HCT116 (cell line): ENCODE measurements at regions not wholly inside any gene's neighbourhood (a gene's known extent, or its start where the extent isn't known, plus 50 kb on each side); places are given as distances from the start of the nearest gene placed in this dataset.

ENCODE experiments used
- ATAC-seq: fragments of 200-7000 bp; cut with Tn5 transposase; 2 replicates; pipeline ENCODE4 v1.9.1; 2020; ENCODE audit warnings: mild to moderate bottlenecking, moderate library complexity
- BruUV-seq: library from RNA; stranded (reverse); fragments of 400-500 nt; replicated peaks from 2 replicates; lab custom pipeline; 2021; lab: Mats Ljungman, UMichigan
- CTCF ChIA-PET: fragments of 300-600 bp; sonication (Branson Sonifier 250); formaldehyde crosslinking; loops from one replicate; lab custom pipeline; 2021; ENCODE audit warnings: antibody characterized with exemption; lab: Charles Lee
- POLR2A ChIA-PET: fragments of 300-600, 350-600 bp; sonication (Branson Sonifier 250); formaldehyde crosslinking; loops from one replicate; lab custom pipeline; 2021; ENCODE audit warnings: antibody characterized with exemption; lab: Charles Lee
- RAD21 ChIA-PET, 2 experiments: fragments of 300-600 bp; sonication (Branson Sonifier 250); formaldehyde crosslinking; loops; one replicate each; lab custom pipeline; 2023; ENCODE audit warnings: low total read pairs in 2 of 2; ENCODE audit not compliant: uncharacterized antibody in 2 of 2, unreplicated experiment in 2 of 2, low non-redundant PET in 1 of 2; lab: Charles Lee
- DNase-seq: peaks from one replicate; pipeline ENCODE4 v3.0.0-alpha.2; 2010; ENCODE audit warnings: low read depth, low spot score
- H2AFZ ChIP-seq: fragments of 200-600 bp; shearing (Covaris generic), sonication (generic); 2 replicates; pipeline ENCODE4 v1.6.1; 2017; ENCODE audit warnings: low read depth, mixed run types, mixed read lengths, antibody characterized with exemption, low read length; ENCODE audit not compliant: poor library complexity, severe bottlenecking
- H3K27ac ChIP-seq: 2 replicates; pipeline ENCODE4 v1.5.1; 2012; ENCODE audit warnings: low read depth, low read length
- H3K27me3 ChIP-seq: fragments of 200-600 bp; sonication (generic); 2 replicates; pipeline ENCODE4 v1.6.1; 2016; ENCODE audit warnings: mixed run types, low read length, mixed read lengths; ENCODE audit not compliant: insufficient read depth
- H3K36me3 ChIP-seq, 2 experiments: fragments of 200-500 bp in 1 of 2; fragments of 200-600 bp in 1 of 2; sonication (Bioruptor generic) in 1 of 2; sonication (generic) in 1 of 2; 2 replicates each; pipeline versions ENCODE4 v1.5.1 to v1.6.1; 2014 to 2016; ENCODE audit warnings: low read length in 2 of 2, inconsistent platforms in 1 of 2, mixed read lengths in 1 of 2, mixed run types in 1 of 2; ENCODE audit not compliant: insufficient read depth in 2 of 2, control insufficient read depth in 1 of 2
- H3K4me1 ChIP-seq, 2 experiments: fragments of 200-600 bp in 1 of 2; sonication (generic) in 1 of 2; 2 replicates each; pipeline versions ENCODE4 v1.5.1 to v1.6.1; 2012 to 2017; ENCODE audit warnings: low read length in 2 of 2, inconsistent platforms in 1 of 2, mild to moderate bottlenecking in 1 of 2, mixed read lengths in 1 of 2, mixed run types in 1 of 2, moderate library complexity in 1 of 2; ENCODE audit not compliant: insufficient read depth in 2 of 2, control insufficient read depth in 1 of 2
- H3K4me2 ChIP-seq: fragments of 200-600 bp; sonication (generic); 2 replicates; pipeline ENCODE4 v1.6.1; 2017; ENCODE audit warnings: mixed run types, low read length, mixed read lengths
- H3K4me3 ChIP-seq, 2 experiments: fragments of 200-600 bp in 1 of 2; sonication (generic) in 1 of 2; replicated peaks in 1 of 2; 2 replicates each; pipeline ENCODE4 v1.5.1; 2011 to 2016; ENCODE audit warnings: low read length in 2 of 2, control low read depth in 1 of 2, low read depth in 1 of 2, mild to moderate bottlenecking in 1 of 2, mixed read lengths in 1 of 2, mixed run types in 1 of 2
- H3K79me2 ChIP-seq: fragments of 200-600 bp; sonication (generic); 2 replicates; pipeline ENCODE4 v1.6.1; 2017; ENCODE audit warnings: mild to moderate bottlenecking, mixed run types, low read length, moderate library complexity, mixed read lengths; ENCODE audit not compliant: insufficient read depth
- H3K9ac ChIP-seq: fragments of 200-600 bp; sonication (generic); 2 replicates; pipeline ENCODE4 v1.6.1; 2016; ENCODE audit warnings: low read length, mixed read lengths
- H3K9me2 ChIP-seq: fragments of 200-600 bp; sonication (generic), shearing (Covaris generic); 2 replicates; pipeline ENCODE4 v1.6.1; 2017; ENCODE audit warnings: mixed run types, mild to moderate bottlenecking, moderate library complexity; ENCODE audit not compliant: insufficient read depth
- H3K9me3 ChIP-seq, 2 experiments: fragments of 200-500 bp in 1 of 2; fragments of 200-600 bp in 1 of 2; sonication (Bioruptor generic) in 1 of 2; sonication (generic) in 1 of 2; 2 replicates each; pipeline ENCODE4 v1.6.1; 2014 to 2017; ENCODE audit warnings: low read length in 2 of 2, mixed read lengths in 2 of 2, inconsistent platforms in 1 of 2, low read depth in 1 of 2, mild to moderate bottlenecking in 1 of 2, mixed run types in 1 of 2, moderate library complexity in 1 of 2; ENCODE audit not compliant: control insufficient read depth in 1 of 2, insufficient read depth in 1 of 2
- H4K20me1 ChIP-seq: fragments of 200-600 bp; sonication (generic), shearing (Covaris generic); 2 replicates; pipeline ENCODE4 v1.6.1; 2017; ENCODE audit warnings: mixed run types, mild to moderate bottlenecking, moderate library complexity; ENCODE audit not compliant: insufficient read depth
- CBX3 ChIP-seq: IDR thresholded peaks from 2 replicates; pipeline ENCODE4 v1.6.1; 2012; ENCODE audit warnings: low read depth
- EZH2phosphoT487 ChIP-seq: fragments of 200-600 bp; IDR thresholded peaks from 2 replicates; pipeline ENCODE4 v1.6.1; 2018; ENCODE audit warnings: antibody characterized with exemption, borderline replicate concordance
- FOSL1 ChIP-seq: IDR thresholded peaks from 2 replicates; pipeline ENCODE4 v1.6.1; 2012; ENCODE audit warnings: low read depth
- JUND ChIP-seq: IDR thresholded peaks from 2 replicates; pipeline ENCODE4 v1.6.1; 2012
- POLR2A ChIP-seq: IDR thresholded peaks from 2 replicates; pipeline ENCODE4 v1.7.0; 2011; ENCODE audit warnings: borderline replicate concordance; ENCODE audit not compliant: insufficient read depth, insufficient read length; ENCODE audit errors: extremely low read depth
- SRF ChIP-seq: IDR thresholded peaks from 2 replicates; pipeline ENCODE4 v1.6.1; 2012; ENCODE audit warnings: low read depth
- TCF7L2 ChIP-seq: IDR thresholded peaks from 2 replicates; pipeline ENCODE4 v1.7.0; 2011; ENCODE audit warnings: borderline replicate concordance, inconsistent platforms; ENCODE audit not compliant: insufficient read depth, insufficient read length; ENCODE audit errors: extremely low read depth
- ZBTB33 ChIP-seq: IDR thresholded peaks from 2 replicates; pipeline ENCODE4 v1.6.1; 2011; ENCODE audit warnings: mild to moderate bottlenecking, low read length, moderate library complexity; ENCODE audit not compliant: insufficient replicate concordance; ENCODE audit errors: extremely low read depth
- ZFX ChIP-seq: fragments of 450-650 bp; IDR thresholded peaks from 2 replicates; pipeline ENCODE4 v1.6.1; 2017
- intact Hi-C: fragments of 100-400 bp; cut with micrococcal nuclease; formaldehyde crosslinking; loops from 2 replicates; pipeline ENCODE4 v1.10.0; 2022
- TF ChIP-seq, protein P1 (sequence below): IDR thresholded peaks from 2 replicates; pipeline ENCODE4 v1.6.1; 2012; ENCODE audit warnings: low read depth

- no peak overlapping the region for H3K9ac ChIP-seq
- ChIA-PET RAD21 (no interaction called here), POLR2A (no interaction called here), CTCF (no interaction called here)
- no peaks in the 10 kb centered on the region for H3K79me2 ChIP-seq
- no peaks in the 10 kb centered on the region for H3K36me3 ChIP-seq
- no peaks in the 10 kb centered on the region for H4K20me1 ChIP-seq
- H3K4me2 ChIP-seq, result no peak overlapping the region
- H3K9me2 ChIP-seq, result no peaks in the 10 kb centered on the region
- TF ChIP-seq TCF7L2, result no peak
- TF ChIP-seq EZH2phosphoT487, result no peak
- TF ChIP-seq, protein P1, sequence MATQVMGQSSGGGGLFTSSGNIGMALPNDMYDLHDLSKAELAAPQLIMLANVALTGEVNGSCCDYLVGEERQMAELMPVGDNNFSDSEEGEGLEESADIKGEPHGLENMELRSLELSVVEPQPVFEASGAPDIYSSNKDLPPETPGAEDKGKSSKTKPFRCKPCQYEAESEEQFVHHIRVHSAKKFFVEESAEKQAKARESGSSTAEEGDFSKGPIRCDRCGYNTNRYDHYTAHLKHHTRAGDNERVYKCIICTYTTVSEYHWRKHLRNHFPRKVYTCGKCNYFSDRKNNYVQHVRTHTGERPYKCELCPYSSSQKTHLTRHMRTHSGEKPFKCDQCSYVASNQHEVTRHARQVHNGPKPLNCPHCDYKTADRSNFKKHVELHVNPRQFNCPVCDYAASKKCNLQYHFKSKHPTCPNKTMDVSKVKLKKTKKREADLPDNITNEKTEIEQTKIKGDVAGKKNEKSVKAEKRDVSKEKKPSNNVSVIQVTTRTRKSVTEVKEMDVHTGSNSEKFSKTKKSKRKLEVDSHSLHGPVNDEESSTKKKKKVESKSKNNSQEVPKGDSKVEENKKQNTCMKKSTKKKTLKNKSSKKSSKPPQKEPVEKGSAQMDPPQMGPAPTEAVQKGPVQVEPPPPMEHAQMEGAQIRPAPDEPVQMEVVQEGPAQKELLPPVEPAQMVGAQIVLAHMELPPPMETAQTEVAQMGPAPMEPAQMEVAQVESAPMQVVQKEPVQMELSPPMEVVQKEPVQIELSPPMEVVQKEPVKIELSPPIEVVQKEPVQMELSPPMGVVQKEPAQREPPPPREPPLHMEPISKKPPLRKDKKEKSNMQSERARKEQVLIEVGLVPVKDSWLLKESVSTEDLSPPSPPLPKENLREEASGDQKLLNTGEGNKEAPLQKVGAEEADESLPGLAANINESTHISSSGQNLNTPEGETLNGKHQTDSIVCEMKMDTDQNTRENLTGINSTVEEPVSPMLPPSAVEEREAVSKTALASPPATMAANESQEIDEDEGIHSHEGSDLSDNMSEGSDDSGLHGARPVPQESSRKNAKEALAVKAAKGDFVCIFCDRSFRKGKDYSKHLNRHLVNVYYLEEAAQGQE, result no peak
- TF ChIP-seq JUND, result no peak
- TF ChIP-seq ZBTB33, result no peak
- TF ChIP-seq SRF, result no peak
- TF ChIP-seq FOSL1, result no peak
- no peak for TF ChIP-seq ZFX
- TF ChIP-seq POLR2A, result no peak
- TF ChIP-seq CBX3, result no peak
- DNase-seq (no peak), ATAC-seq (no peak)
- no peak overlapping the region for H3K4me3 ChIP-seq
- no peak overlapping the region for H3K27ac ChIP-seq
- intact Hi-C loops, result no loop called here
- H3K4me1 ChIP-seq, result no peaks in the 10 kb centered on the region
- H3K27me3 ChIP-seq, result peaks cover 73% of the 10 kb centered on the region
- no TSS peak for BruUV-seq
- H2AFZ ChIP-seq, result no peak overlapping the region
- H3K9me3 ChIP-seq, result no peaks in the 10 kb centered on the region
Observed at GRCh38 chr2:236901956-236902355, 183.7 kb upstream of the COPS8 start.
